HG03139 (cell line): ENCODE measurements at regions not wholly inside any gene's neighbourhood (a gene's known extent, or its start where the extent isn't known, plus 50 kb on each side); places are given as distances from the start of the nearest gene placed in this dataset.
"Not testable (repeated sequence)": the region's sequence is repeated elsewhere in the genome, so short reads cannot be mapped to it uniquely, and the experiment has no call there.

Experiments
- ATAC-seq: cut with Tn5 transposase; IDR thresholded peaks from one replicate; pipeline ENCODE4 v1.9.1; 2021; ENCODE audit not compliant: unreplicated experiment

DNA sequence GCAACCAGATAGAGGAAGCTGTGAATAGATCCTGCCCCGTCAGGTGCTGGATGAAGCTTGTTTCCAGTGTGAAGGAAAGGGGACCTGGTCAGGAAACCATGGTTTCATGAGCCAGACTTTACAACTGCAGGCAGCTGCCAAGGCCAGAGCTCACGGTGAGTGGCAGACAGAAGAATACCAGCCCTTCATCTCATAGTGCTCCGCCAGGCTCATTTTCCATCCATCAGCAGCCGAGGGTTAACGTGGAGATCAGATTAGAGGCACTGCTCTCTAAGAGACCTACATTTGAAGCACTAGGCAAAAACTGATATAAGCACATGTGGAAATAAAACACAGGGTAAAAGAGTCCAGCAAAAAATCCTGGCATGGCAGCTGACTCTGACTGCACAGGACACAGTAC lies 172.4 kb downstream of the CD24 start:
- ATAC-seq, result no peak

DNA sequence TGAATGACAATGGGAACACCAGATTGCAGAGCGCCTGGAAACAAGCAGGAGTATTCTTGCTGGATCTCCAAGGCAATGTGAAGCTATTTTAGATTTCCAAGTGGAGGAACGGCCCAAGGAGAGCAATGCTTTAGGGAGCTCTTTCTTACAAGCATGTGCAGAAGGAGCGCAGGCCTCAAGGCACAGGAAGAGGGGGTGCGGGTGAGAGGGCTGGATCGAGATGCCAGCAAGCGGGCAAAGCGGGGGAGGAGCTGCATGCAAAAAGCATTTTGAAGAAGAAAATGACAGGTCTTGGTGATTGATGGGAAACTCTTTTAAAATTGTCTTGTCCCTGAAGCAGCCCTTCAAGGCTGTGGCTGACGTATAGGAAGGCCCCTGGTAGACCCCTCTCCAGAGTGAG lies 171.9 kb downstream of the QRSL1 start:
- ATAC-seq, result no peak

DNA sequence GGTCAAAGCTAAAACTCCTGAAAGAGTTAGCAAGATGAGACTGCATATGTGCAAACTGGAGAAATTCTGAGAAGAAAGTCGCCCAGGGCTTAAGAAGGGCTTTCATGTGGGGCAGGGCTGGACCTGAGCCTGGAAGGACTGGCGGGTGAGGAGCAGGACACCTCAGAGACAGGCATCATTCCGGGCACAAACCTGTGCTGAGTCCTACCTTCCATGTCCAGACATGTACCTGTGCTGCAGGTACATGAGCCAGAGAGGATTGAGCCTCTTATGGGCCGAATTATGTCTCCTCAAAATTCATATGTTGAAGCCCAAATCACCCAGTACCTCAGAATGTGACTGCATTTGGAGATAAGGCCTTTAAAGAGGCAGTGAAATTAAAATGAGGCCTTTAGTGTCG lies 171.0 kb downstream of the QRSL1 start:
- no peak for ATAC-seq

DNA sequence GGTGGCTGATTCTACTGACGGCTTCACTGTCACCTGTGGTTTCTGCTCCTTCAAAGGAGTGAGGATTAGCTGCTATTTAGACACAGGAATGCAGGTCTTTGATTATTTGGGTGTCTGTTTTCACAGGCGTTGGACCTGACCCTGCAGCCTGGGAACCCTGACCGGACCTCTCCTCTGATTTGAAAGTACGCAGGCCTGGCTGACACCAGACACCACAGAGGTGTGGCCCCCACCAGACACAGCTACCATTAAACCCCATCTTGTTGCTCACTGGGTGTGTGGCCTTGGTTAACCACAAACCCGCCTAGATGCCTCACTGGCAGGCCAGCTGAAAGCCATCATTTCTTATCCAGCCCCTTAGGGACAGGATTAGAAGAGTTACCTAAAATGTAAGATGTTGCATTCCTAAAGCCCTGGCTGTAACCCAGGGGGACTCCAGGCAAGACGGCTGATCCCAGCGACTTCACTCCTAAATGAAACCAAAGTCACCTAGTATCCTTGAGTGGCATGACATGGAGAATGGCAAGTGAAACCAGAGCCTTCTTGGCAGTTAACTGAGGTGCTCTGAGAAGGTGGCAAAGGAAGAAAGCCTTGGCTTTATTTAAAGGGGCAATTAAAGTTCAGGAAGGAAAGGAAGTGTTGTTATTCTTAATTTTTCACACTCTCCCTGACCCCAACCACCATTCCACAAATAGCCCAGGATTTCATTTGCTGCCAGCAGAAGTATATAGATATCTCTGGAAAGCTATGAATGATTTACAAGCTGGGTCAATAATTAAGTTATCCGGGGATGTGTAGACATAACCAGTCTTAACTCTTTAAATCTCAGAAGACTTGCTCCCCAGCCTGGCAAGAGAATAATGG lies 169.9 kb downstream of the QRSL1 start:
- peak; percentile 84 for ATAC-seq

DNA sequence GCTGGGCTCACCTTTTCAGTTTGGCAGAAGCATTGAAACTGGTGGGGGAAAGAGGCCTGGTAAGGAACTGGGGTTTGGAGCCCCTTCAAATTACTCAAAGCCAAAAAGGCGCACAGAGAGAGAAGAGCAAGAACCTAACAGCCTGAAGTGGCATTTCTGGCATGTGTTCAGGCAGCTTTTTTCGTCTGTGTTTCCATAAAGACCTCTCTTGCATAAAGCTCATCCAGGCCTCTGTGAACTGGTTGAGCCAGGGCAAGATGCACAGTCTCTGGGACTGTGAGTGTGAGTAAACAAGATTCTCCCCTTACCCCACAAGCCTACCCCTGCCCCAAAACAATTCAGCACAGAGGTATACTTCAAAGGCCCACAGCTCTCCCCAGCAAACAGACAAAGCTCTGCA lies 167.8 kb downstream of the QRSL1 start:
- no peak for ATAC-seq

DNA sequence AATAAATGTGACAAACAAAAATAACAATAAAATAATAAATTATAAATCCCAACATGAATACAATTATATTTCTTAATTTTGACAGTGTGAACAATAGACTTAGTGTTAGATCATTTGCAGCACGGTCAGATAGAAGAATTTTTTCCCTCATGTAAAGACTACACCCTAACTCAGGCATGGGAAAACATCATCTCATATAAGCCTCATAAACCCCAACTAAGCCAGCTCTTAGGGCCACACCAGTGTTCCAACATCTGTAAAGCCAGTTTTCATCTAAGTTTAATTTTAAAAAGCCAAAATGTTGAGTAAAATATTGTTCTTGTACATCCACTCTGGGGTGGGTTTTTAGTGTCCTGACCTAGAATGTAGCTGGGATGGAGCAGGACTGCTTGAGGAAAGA lies 167.4 kb downstream of the QRSL1 start:
- ATAC-seq, result no peak

DNA sequence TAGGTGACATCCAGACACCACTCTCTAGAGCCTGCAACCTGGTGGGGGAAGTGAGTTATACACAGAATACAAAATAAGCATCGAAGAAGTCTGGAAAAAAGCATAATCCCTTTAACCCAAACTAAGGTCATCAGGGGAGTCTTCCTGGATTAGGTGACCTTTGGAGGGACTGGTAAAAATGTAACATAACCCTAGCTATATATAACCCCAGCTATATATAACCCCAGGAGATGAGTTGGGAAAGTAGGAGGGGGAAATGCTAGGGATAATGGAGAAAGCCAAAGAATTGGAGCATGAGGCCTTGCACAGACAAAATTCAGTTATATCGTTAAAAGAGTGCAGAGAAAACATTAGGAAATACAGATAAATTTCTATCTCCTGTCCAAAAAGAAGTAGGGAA lies 164.8 kb downstream of the QRSL1 start:
- no peak for ATAC-seq

DNA sequence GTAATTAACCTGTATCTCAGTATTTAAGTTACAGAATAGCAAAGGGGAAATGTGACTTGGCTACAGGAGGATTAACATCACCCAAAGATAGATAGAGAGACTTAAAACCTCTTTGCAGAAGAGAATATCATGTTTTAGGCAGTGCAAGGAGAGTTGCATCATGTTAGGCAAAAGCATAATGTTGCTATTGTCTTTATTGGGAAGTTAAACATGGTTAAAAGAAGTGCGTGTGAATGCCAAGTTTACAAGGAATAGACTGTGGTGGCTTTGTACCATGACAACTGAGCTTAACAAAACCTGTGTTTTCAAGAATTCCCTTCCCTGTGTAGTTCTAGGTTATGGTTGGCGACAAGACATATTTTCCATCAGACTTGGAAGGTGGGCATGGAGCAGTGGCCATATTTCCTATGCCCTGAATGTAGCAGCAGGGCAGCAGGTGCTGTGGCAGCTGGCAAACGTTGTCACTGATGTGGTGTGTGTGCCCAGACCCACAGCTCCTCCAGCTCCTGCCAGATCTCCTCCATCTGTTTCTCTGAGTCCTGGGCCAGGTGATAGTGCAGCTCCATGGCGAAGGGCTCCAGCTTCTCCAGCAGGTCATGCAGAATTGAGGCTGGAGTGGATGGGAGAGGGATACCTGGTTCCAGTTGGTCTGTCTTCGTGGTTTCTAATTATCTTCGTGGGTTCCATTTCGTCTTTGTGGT lies 163.3 kb downstream of the QRSL1 start:
- ATAC-seq, result no peak

DNA sequence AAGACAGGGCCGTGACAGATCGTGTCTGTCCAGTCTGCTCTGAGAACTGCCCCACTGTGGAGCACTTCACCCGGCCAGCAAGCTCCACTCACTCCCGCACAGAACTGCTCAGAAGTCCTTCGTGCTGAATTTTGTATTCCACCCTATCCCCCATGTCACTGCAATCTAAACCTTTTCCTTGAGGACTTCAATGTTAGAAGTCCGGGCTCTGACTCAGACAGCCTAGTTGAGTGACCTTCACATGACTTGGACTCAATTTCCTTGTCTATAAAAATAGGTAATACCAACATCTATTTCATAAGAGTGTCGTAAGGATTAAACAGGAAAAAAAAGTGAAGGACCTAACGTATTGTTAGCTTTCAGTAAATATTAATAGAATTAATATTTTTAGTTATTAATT lies 161.6 kb downstream of the QRSL1 start:
- ATAC-seq, result no peak

DNA sequence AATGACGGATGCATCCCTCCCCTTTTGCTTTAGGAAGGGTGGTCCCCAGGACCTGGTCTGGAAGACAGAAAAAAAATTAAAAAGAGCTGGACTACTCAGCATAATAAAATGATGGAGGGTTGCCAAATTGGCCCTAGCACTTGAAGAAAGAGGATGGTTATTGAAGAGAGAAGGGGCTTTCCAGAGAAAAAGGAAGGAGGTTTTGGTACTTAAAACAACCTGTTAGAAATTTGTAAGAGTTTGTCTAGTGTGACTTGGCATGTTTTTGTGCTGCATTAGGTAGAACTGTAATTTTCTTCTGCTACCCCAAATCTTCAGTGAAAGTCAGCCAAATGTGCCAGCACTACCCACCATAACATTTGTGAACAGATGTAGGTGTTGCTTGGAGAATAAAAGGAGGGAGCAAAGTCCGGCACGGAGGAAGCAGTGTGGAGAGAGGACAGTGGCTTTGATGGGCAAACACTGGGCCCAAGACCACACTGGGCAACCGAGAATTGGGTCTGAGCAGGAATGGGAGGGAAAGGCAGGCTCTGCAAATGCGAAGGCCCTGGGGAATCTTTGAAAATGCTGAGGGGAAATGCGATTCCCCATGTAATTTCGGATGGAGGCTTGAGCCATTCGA lies 160.9 kb downstream of the QRSL1 start:
- ATAC-seq, result no peak

DNA sequence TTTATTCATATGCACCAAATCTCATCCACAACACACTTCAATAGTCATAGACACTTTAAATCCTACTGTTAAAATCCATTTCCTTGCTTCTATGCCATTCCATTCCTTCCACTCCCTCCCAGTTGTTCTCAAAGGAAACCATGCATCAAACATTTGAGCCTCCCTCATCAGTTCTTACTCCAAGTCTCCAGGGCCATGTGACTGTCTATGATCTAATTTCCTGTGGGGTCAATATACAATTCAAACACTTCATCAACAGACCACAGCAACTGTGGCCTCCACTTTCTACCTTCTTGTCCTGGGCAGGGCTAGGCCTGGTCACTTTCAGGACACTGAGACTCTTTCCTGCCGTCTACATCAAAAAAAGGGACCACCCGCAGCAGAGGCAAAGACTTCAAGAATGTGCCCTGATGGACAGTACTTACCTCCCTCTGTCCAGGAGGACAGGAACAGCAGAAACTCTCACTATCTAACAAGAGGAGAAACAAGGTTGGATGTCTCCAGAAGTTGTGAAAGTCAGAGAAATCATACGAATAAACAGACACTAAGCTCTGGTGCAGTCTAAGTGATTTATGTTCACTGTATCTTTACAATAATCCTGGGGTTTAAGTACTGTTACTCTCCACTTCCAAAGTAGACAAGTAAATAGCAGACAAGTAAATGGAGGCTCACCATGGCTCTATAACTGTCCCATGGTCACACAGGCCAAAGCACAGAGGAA lies 160.2 kb downstream of the QRSL1 start:
- ATAC-seq, result no peak

DNA sequence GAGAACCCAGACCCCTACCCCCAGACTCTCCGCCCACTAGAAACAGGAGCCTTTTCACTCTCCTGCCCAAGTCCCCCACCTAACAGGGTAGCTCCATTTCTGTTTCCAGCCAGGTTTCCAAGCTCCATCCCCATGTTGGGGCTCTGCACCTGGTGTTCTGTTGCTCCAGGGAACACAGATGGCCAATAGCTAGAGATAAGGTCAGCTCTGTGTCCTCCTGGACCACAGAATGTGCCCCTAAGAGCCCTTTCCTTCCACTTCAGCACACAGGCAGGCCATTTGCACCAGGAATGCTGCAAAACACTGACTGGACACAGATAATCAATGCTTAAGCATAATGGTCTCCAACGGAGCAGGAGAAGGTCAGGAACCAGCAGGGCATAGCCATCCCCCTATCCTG lies 159.4 kb downstream of the QRSL1 start:
- no peak for ATAC-seq

DNA sequence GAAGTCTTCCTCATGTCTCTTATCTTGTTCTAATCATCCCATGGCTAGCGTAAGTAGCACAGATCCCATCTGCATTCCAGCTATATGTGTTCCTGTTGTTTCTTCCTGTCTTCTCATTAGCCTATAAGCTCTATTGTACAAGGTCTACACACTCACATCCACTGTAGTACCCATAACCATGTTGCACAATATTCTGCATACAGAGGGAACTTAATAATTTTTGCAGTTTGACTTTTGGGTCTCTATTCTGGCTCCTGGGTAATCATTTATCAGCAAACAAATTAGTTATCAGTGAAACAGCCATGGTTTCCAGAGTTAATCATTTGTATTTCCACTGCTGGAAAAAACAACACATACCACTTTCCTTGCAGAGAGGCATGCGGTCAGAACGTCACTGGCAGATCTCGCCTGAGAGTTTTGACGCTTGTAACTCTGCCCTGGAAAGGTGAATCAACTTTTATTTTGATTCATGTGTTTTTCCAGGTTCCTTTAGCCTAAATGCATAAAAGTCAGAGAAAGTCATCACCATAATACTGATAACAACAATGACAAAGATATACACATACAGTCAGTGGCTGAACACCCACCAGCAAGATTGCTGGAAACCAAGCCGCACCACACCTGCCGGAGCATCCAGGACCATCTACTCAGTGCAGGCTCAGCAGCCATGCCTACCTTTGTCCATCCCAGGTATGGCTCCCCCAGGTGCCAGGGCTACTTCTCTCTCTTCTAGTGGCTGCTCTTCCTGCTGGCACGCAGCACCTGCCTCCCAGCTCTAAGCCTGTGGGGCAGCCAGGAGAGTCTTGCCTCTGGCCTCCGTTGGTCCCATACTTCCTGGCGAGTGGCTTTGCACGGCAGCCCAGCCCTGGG lies 158.2 kb downstream of the QRSL1 start:
- no peak for ATAC-seq

DNA sequence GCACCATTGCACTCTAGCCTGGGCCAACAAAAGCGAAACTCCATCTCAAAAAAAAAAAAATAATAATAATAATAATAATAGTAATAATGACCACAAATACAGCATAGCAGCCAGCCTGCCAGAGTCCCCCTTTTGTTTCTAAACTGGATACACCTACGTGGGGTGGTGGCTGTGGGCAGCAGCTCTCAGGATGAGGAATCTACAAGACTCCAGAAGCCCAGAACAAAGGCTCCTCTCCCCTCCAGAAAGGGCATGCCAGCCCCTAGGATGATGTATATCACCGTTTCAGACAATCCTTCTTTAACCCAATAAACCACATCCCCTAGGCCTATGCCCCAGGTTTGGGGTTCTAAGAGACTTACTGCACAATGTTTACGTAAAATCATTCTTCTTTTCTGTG lies 155.9 kb downstream of the QRSL1 start:
- no peak for ATAC-seq

DNA sequence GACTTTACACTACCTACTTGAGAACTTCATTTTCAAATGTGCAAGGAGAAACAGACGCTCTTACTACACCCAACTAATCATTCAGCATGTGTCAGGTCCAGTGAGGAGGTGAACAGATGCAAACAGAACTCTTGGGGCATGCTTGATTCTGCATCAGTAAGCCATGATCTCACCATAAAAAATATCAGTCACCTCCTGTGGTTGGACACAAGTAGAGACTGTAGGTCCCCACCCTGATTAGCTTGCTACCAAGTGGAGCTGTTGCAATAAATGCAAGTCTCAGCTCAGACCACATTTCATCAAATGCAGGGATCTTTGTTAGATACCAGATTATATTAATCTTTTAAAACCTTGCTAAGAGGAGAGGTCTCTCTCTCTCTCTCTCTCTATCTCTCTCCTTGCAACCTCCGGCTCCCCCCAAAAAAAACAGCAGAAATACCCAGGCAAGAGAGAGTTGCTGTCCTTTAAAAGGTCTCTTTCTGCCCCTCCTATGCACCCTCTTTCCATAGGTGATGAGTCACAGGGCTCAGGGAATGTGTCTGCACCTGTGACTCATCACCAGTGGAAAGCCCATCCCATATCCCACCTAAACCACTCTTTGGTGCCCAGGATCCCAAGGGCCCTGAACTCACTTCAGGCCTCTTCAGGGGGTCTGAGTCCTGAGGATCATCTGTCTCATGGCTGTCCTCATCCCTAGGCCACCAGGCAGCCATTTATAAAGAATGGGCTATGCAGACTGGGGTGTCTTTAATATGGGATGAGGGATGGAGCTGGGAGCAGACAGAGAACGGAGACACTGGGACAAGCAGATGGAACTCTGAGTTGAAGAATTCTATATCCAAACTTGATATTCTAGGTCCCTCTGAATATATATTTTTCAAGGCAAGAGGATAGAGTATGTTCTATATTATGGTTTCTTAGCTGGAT lies 154.5 kb downstream of the QRSL1 start:
- ATAC-seq, result no peak

DNA sequence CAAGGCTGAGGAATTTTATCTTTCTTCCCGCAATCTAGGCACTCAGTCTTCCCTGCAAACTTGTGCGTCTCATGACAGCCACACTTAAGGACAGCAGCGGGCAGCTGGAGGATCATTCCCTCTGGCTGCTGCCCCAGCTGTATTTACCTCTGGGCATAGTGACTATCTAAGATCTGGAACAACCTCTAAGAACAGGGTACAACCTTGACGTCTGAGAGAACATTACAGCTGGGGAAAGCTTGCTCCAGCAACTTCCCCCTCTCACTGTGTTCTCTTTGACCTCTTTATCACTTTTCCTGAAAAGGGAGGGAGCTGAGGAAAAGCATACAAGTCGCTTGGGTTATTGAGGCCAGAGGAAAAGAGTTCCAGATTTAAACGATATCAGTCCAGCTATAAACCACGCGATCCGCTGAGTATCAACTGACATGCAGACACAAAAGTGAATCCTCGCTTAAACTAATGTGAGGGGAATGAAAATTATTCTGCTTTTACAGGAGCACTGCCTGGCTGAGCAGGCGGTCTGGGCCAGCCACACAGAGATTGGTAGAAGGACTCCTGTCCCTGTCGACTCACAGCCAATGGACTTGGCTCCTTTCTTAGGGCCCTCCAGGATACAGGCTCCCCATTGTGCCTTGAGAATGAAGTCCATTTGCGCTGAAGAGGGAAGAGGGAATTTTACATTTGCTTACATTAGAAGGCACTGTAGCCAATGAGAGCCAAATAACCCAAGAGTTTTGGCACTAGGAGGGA lies 153.3 kb downstream of the QRSL1 start:
- no peak for ATAC-seq

DNA sequence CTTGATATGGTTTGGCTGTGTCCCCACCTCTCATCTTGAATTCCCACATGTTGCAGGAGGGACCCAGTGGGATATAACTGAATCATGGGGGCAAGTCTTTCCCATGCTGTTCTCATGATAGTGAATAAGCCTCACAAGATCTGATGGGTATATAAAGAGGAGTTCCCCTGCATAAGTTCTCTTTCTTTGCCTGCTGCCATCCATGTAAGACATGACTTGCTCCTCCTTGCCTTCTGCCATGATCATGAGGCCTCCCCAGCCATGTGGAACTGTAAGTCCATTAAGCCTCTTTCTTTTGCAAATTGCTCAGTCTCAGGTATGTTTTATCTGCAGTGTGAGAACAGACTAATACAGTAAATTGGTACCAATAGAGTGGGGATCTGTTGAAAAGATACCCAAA lies 150.2 kb downstream of the QRSL1 start:
- not testable (repeated sequence) for ATAC-seq

DNA sequence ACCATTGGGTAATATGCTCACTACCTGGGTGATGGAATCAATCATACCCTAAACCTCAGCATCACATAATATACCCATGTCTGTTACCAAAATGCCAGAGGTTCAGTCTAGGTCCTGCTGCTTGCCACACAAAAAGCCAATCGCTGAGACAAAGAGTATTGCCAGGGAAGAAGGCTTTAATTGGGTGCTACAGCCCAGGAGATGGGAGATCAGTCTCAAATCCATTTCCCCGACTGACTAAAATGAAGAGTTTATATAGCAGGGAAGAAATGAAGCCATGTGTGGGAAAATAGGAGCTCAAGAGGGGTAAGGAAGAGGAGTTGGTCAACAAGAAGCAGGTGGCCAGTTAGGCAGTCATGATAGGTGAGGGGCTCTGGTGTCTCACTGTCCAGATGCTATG lies 149.6 kb downstream of the QRSL1 start:
- ATAC-seq, result no peak
